Peyer's patch (tissue), 4 donors: ENCODE measurements at regions not wholly inside any gene's neighbourhood (a gene's known extent, or its start where the extent isn't known, plus 50 kb on each side); places are given as distances from the start of the nearest gene placed in this dataset.

Experiments
- DNase-seq, 3 donors: peaks; one replicate each; pipeline ENCODE4 v3.0.0-alpha.2; 2017 to 2019
- H3K27ac ChIP-seq, 4 donors: fragments of 200-600 bp; sonication (generic); one replicate each; pipeline ENCODE4 v1.5.1; 2016 to 2019
- H3K27me3 ChIP-seq, 2 donors: fragments of 200-600 bp; sonication (generic); one replicate each; pipeline ENCODE4 v1.5.1; 2019
- H3K36me3 ChIP-seq, 3 donors: fragments of 200-600 bp; sonication (generic); one replicate each; pipeline ENCODE4 v1.5.1; 2016 to 2019
- H3K4me1 ChIP-seq, 4 donors: fragments of 200-600 bp; sonication (generic); one replicate each; pipeline ENCODE4 v1.5.1; 2016 to 2019
- H3K4me3 ChIP-seq, 4 donors: fragments of 200-600 bp; sonication (generic); 1 replicate in 3 of 4; 2 replicates in 1 of 4; pipeline ENCODE4 v1.5.1; 2016 to 2019; ENCODE audit warnings: mild to moderate bottlenecking in 1 of 4
- H3K9me3 ChIP-seq, 4 donors: fragments of 200-600 bp; sonication (generic); one replicate each; pipeline ENCODE4 v1.5.1; 2016 to 2019; ENCODE audit warnings: mild to moderate bottlenecking in 1 of 4
- CTCF ChIP-seq, 6 experiments: fragments of 450-650 bp in 4 of 6; fragments of 200-600 bp in 2 of 6; sonication (generic) in 1 of 6; IDR thresholded peaks; one replicate each; pipeline ENCODE4 v1.5.1; 2017 to 2019; ENCODE audit warnings: antibody characterized with exemption in 6 of 6, mild to moderate bottlenecking in 3 of 6, moderate library complexity in 1 of 6
- POLR2A ChIP-seq, 2 donors: fragments of 450-650 bp; IDR thresholded peaks; one replicate each; pipeline ENCODE4 v1.5.1; 2017; ENCODE audit warnings: antibody characterized with exemption in 2 of 2, mild to moderate bottlenecking in 2 of 2, moderate library complexity in 2 of 2

GRCh38 chr7:47097431-47097830 is 484.5 kb downstream of the TNS3 start:
- H3K9me3 ChIP-seq, result no peaks in the 10 kb centered on the region
- H3K4me1 ChIP-seq, result no peaks in the 10 kb centered on the region
- no peak for DNase-seq
- H3K27me3 ChIP-seq, result no peaks in the 10 kb centered on the region
- no peak overlapping the region for H3K27ac ChIP-seq
- TF ChIP-seq CTCF (IDR thresholded peaks at IDR 0.05), result no peak
- no peaks in the 10 kb centered on the region for H3K36me3 ChIP-seq
- H3K4me3 ChIP-seq, result no peak overlapping the region

- no peaks in the 10 kb centered on the region for H3K9me3 ChIP-seq
- H3K4me3 ChIP-seq, result no peak overlapping the region
- H3K4me1 ChIP-seq, result no peaks in the 10 kb centered on the region
- H3K36me3 ChIP-seq, result no peaks in the 10 kb centered on the region
- TF ChIP-seq POLR2A (IDR thresholded peaks at IDR 0.05), result no peak
- no peak for TF ChIP-seq CTCF (IDR thresholded peaks at IDR 0.05)
- DNase-seq, result no peak
- H3K27me3 ChIP-seq, result no peaks in the 10 kb centered on the region
- H3K27ac ChIP-seq, result no peak overlapping the region
These were observed 486.0 kb downstream of the TNS3 start for GRCh38 chr7:47095946-47096345.

- TF ChIP-seq CTCF (IDR thresholded peaks at IDR 0.05), result no peak
- TF ChIP-seq POLR2A (IDR thresholded peaks at IDR 0.05), result no peak
- Histone ChIP-seq H3K27ac (no peak overlapping the region), H3K36me3 (no peaks in the 10 kb centered on the region)
These were observed 487.4 kb downstream of the TNS3 start for GRCh38 chr7:47094462-47094861.

GRCh38 chr7:47093320-47094234 is 488.3 kb downstream of the TNS3 start:
- no peaks in the 10 kb centered on the region for H3K4me1 ChIP-seq
- no peaks in the 10 kb centered on the region for H3K36me3 ChIP-seq
- no peak for DNase-seq
- H3K27ac ChIP-seq, result no peak overlapping the region
- TF ChIP-seq POLR2A (IDR thresholded peaks at IDR 0.05) (no peak), CTCF (IDR thresholded peaks at IDR 0.05) (no peak)
- no peak overlapping the region for H3K4me3 ChIP-seq
- H3K27me3 ChIP-seq, result no peaks in the 10 kb centered on the region
- H3K9me3 ChIP-seq, result no peaks in the 10 kb centered on the region

More at GRCh38 chr7:47094462-47094861, 487.4 kb downstream of the TNS3 start:
- no peaks in the 10 kb centered on the region for H3K27me3 ChIP-seq
- no peaks in the 10 kb centered on the region for H3K9me3 ChIP-seq
- no peak for DNase-seq
- H3K4me3 ChIP-seq, result no peak overlapping the region
- no peaks in the 10 kb centered on the region for H3K4me1 ChIP-seq

- Histone ChIP-seq H3K27ac (no peak overlapping the region), H3K27me3 (no peaks in the 10 kb centered on the region)
These were observed 489.6 kb downstream of the TNS3 start for GRCh38 chr7:47092336-47092735.

More at GRCh38 chr7:47092336-47092735, 489.6 kb downstream of the TNS3 start:
- Histone ChIP-seq H3K36me3 (no peaks in the 10 kb centered on the region), H3K9me3 (no peaks in the 10 kb centered on the region), H3K4me1 (no peaks in the 10 kb centered on the region), H3K4me3 (no peak overlapping the region)
- DNase-seq, result no peak
- TF ChIP-seq CTCF (IDR thresholded peaks at IDR 0.05) (no peak), POLR2A (IDR thresholded peaks at IDR 0.05) (no peak)
